ENCODE measurements at regions not wholly inside any gene's neighbourhood (a gene's known extent, or its start where the extent isn't known, plus 50 kb on each side); places are given as distances from the start of the nearest gene placed in this dataset.

GRCh38 chr12:58608711-58609110, 311.6 kb downstream of the LRIG3 start:
- no peak overlapping the region for H3K4me3 ChIP-seq (ENCODE audit: control insufficient read depth, low read depth, low read length)
- TF ChIP-seq CTCF (conservative IDR thresholded peaks at IDR 0.05; ENCODE audit: control insufficient read depth, insufficient read depth, low read depth, low read length), result no peak
- no peak for DNase-seq (ENCODE audit: low read depth)

GRCh38 chr12:58615047-58615446, 305.3 kb downstream of the LRIG3 start:
- DNase-seq (ENCODE audit: low read depth), result no peak
- H3K4me3 ChIP-seq (ENCODE audit: control insufficient read depth, low read depth, low read length), result no peak overlapping the region
- TF ChIP-seq CTCF (conservative IDR thresholded peaks at IDR 0.05; ENCODE audit: control insufficient read depth, insufficient read depth, low read depth, low read length), result no peak

GRCh38 chr12:58615576-58615975, 304.7 kb downstream of the LRIG3 start:
- H3K4me3 ChIP-seq (ENCODE audit: control insufficient read depth, low read depth, low read length), result no peak overlapping the region
- TF ChIP-seq CTCF (conservative IDR thresholded peaks at IDR 0.05; ENCODE audit: control insufficient read depth, insufficient read depth, low read depth, low read length), result no peak
- no peak for DNase-seq (ENCODE audit: low read depth)

- H3K4me3 ChIP-seq (ENCODE audit: control insufficient read depth, low read depth, low read length), result no peak overlapping the region
- TF ChIP-seq CTCF (conservative IDR thresholded peaks at IDR 0.05; ENCODE audit: control insufficient read depth, insufficient read depth, low read depth, low read length), result no peak
- no peak for DNase-seq (ENCODE audit: low read depth)
Measured at GRCh38 chr12:58616618-58617017, 303.7 kb downstream of the LRIG3 start.

DNA sequence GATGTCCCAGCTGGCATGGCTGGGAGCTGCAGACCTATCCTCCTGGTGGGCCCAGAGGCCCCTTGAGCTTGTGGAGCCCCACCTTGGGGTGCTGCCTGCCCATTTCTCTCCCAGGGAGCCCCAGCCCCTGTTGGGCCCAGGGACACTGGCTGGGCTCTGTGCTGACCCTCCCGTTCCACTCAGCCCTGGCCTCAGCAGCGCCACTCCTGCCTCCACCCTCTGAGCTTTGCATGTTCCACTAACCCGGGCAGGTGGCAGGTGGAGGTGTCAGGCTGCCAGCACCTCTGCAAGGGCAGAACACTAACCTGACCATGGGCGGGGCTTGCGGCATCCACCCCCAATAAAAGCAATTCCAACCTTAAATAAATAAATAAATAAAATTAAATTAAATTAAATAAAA, 299.2 kb downstream of the LRIG3 start:
- no peak for TF ChIP-seq CTCF (conservative IDR thresholded peaks at IDR 0.05; ENCODE audit: control insufficient read depth, insufficient read depth, low read depth, low read length)

DNA sequence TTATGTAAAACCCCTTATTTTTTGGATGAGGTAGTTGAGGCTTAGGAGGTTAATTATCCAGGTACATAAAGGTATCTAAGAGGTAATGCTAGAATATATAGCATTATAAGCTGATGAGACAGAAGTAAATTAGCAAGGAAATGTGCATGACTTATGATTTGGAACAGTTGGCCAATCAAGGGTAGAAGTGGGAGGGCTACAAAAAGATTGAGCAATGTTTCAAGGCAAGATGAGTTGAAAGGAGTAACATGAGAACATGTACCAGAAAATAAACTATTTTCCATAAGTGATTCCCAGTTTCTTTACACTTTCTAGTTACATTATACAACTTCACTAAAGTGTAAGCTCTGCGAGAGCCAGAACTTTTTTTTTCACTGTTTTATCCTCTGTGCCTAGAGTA, 290.9 kb downstream of the LRIG3 start:
- H3K4me3 ChIP-seq (ENCODE audit: control insufficient read depth, low read depth, low read length), result no peak overlapping the region
- peak; percentile 62 for DNase-seq (ENCODE audit: low read depth)
- TF ChIP-seq CTCF (conservative IDR thresholded peaks at IDR 0.05; ENCODE audit: control insufficient read depth, insufficient read depth, low read depth, low read length), result no peak

More for the DNA sequence above, 299.2 kb downstream of the LRIG3 start:
- no peak overlapping the region for H3K4me3 ChIP-seq (ENCODE audit: control insufficient read depth, low read depth, low read length)
- DNase-seq (ENCODE audit: low read depth), result no peak

GRCh38 chr12:58633479-58633878, 286.8 kb downstream of the LRIG3 start:
- no peak for TF ChIP-seq CTCF (conservative IDR thresholded peaks at IDR 0.05; ENCODE audit: control insufficient read depth, insufficient read depth, low read depth, low read length)
- no peak for DNase-seq (ENCODE audit: low read depth)

More at GRCh38 chr12:58633479-58633878, 286.8 kb downstream of the LRIG3 start:
- H3K4me3 ChIP-seq (ENCODE audit: control insufficient read depth, low read depth, low read length), result no peak overlapping the region

All from fibroblast of mammary gland (primary cell).